B cell (primary cell): ENCODE measurements at regions not wholly inside any gene's neighbourhood (a gene's known extent, or its start where the extent isn't known, plus 50 kb on each side); places are given as distances from the start of the nearest gene placed in this dataset.

Experiments
- ATAC-seq: fragments of 200-7000 bp; cut with Tn5 transposase; one replicate; pipeline ENCODE4 v1.10.0; 2021; ENCODE audit warnings: low read depth, mild to moderate bottlenecking, moderate number of reproducible peaks, moderate library complexity
- CTCF ChIA-PET: fragments of 350-600 bp; sonication (Branson Sonifier 250); formaldehyde crosslinking; loops from one replicate; lab custom pipeline; 2021; ENCODE audit warnings: antibody characterized with exemption, inconsistent platforms; lab: Charles Lee
- POLR2A ChIA-PET: fragments of 350-600 bp; sonication (Branson Sonifier 250); formaldehyde crosslinking; loops from one replicate; lab custom pipeline; 2021; ENCODE audit warnings: antibody characterized with exemption; lab: Charles Lee
- DNase-seq: peaks from one replicate; pipeline ENCODE4 v3.0.0; 2013
- H2AFZ ChIP-seq: 2 replicates; pipeline ENCODE4 v1.6.1; 2012; ENCODE audit warnings: mild to moderate bottlenecking, low read depth, low read length; ENCODE audit not compliant: insufficient read depth, poor library complexity, severe bottlenecking
- H3K27ac ChIP-seq, 2 donors: 1 replicate in 1 of 2; 2 replicates in 1 of 2; pipeline ENCODE4 v1.5.1; 2012 to 2013; ENCODE audit warnings: low read length in 2 of 2, mild to moderate bottlenecking in 2 of 2, moderate library complexity in 1 of 2
- H3K27me3 ChIP-seq, 4 experiments: fragments of 200-600 bp in 1 of 4; sonication (generic) in 1 of 4; replicated peaks in 1 of 4; 1 replicate in 2 of 4; 2 replicates in 2 of 4; pipeline versions ENCODE4 v1.6.1 to v1.7.0; 2013 to 2016; ENCODE audit warnings: low read length in 3 of 4, mild to moderate bottlenecking in 2 of 4, mixed read lengths in 1 of 4, moderate library complexity in 1 of 4; ENCODE audit not compliant: insufficient read depth in 4 of 4, control insufficient read depth in 3 of 4; ENCODE audit errors: control extremely low read depth in 1 of 4
- H3K36me3 ChIP-seq, 2 experiments: replicated peaks in 1 of 2; 1 replicate in 1 of 2; 2 replicates in 1 of 2; pipeline versions ENCODE4 v1.6.1 to v1.7.1; 2013; ENCODE audit warnings: low read length in 1 of 2; ENCODE audit not compliant: insufficient read depth in 2 of 2, control insufficient read depth in 1 of 2; ENCODE audit errors: control extremely low read depth in 1 of 2, extremely low read depth in 1 of 2
- H3K4me1 ChIP-seq, 2 donors: fragments of 200-600 bp in 1 of 2; sonication (generic) in 1 of 2; 1 replicate in 1 of 2; 2 replicates in 1 of 2; pipeline versions ENCODE4 v1.5.1 to v1.6.1; 2013 to 2017; ENCODE audit warnings: low read length in 2 of 2; ENCODE audit not compliant: control insufficient read depth in 2 of 2, insufficient read depth in 2 of 2
- H3K4me2 ChIP-seq: replicated peaks from 2 replicates; pipeline ENCODE3; 2012; ENCODE audit warnings: mild to moderate bottlenecking, low read depth, low read length; ENCODE audit not compliant: poor library complexity, severe bottlenecking
- H3K4me3 ChIP-seq, 5 experiments: fragments of 200-600 bp in 1 of 5; sonication (generic) in 1 of 5; 1 replicate in 3 of 5; 2 replicates in 2 of 5; pipeline versions ENCODE4 v1.5.1 to v1.7.0; 2011 to 2016; ENCODE audit warnings: low read length in 4 of 5, mild to moderate bottlenecking in 4 of 5, low read depth in 2 of 5, control low read depth in 1 of 5, moderate library complexity in 1 of 5; ENCODE audit not compliant: insufficient read depth in 1 of 5; ENCODE audit errors: control extremely low read depth in 1 of 5, extremely low read depth in 1 of 5
- H3K79me2 ChIP-seq: fragments of 200-600 bp; sonication (generic); one replicate; pipeline ENCODE4 v1.6.0; 2016; ENCODE audit warnings: low read length; ENCODE audit not compliant: control insufficient read depth, insufficient read depth
- H3K9ac ChIP-seq: fragments of 200-600 bp; sonication (generic); 2 replicates; pipeline ENCODE4 v1.6.1; 2017; ENCODE audit warnings: mild to moderate bottlenecking, low read length, moderate library complexity
- H3K9me3 ChIP-seq, 3 donors: one replicate each; pipeline versions ENCODE4 v1.6.1 to v1.7.1; 2013; ENCODE audit warnings: low read length in 2 of 3; ENCODE audit not compliant: control insufficient read depth in 2 of 3, insufficient read depth in 1 of 3; ENCODE audit errors: control extremely low read depth in 1 of 3
- H4K20me1 ChIP-seq: 2 replicates; pipeline ENCODE4 v1.6.0; 2012; ENCODE audit warnings: mild to moderate bottlenecking, low read length; ENCODE audit not compliant: insufficient read depth, control insufficient read depth, poor library complexity, severe bottlenecking
- H3K27ac Mint-ChIP-seq: one replicate; pipeline ENCODE4 v1.8.0; 2021; ENCODE audit warnings: mixed read lengths
- H3K27me3 Mint-ChIP-seq: one replicate; pipeline ENCODE4 v1.8.0; 2021; ENCODE audit warnings: mixed read lengths
- H3K4me1 Mint-ChIP-seq: one replicate; pipeline ENCODE4 v1.8.0; 2021; ENCODE audit warnings: mixed read lengths
- H3K4me3 Mint-ChIP-seq: one replicate; pipeline ENCODE4 v1.8.0; 2021; ENCODE audit warnings: mixed read lengths
- H3K9me3 Mint-ChIP-seq: one replicate; pipeline ENCODE4 v1.8.0; 2022; ENCODE audit warnings: mixed read lengths; ENCODE audit not compliant: insufficient read depth
- EZH2 ChIP-seq: IDR thresholded peaks from 2 replicates; pipeline ENCODE4 v1.6.1; 2012; ENCODE audit warnings: borderline replicate concordance, low read depth, mild to moderate bottlenecking, moderate library complexity, low read length; ENCODE audit not compliant: insufficient read depth, poor library complexity, severe bottlenecking
- WGBS: methylation state at CpG from one replicate; pipeline ENCODE4 v1.1.5; 2013; ENCODE audit warnings: missing lambda C conversion rate; ENCODE audit not compliant: insufficient coverage; 5-methylcytosine and 5-hydroxymethylcytosine counted together
- intact Hi-C: fragments of 100-400 bp; cut with micrococcal nuclease; formaldehyde crosslinking; loops from one replicate; pipeline ENCODE4 v1.10.0; 2022
- TF ChIP-seq, protein P1 (sequence below): fragments of 200-600 bp; IDR thresholded peaks from one replicate; pipeline ENCODE4 v1.8.0; 2022; ENCODE audit warnings: antibody characterized with exemption, mild to moderate bottlenecking

DNA sequence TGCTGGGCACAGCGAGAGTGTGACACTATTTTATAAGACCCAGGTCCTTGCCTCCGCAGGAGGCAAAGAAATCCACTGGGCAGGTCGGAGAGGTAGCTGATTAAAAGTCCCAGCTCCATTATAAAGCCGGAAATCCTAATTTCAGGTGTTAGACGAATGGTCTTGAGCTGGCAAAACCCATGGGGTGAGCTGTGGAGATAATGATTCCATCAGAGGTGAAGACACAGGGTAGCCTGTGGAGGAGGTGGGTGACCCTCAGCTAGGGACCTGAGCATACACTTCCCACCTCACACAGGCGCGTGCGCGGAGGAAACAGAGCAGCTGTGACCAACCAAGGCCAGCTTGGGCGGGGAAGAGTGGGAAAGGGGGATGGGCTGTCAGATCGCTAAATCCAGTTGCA is 201.7 kb upstream of the CXCR4 start:
- no peak overlapping the region for H3K4me3 ChIP-seq
- no peaks in the 10 kb centered on the region for H3K27me3 Mint-ChIP-seq
- H3K36me3 ChIP-seq, result no peaks in the 10 kb centered on the region
- intact Hi-C loops, result no loop called here
- no peaks in the 10 kb centered on the region for H3K79me2 ChIP-seq
- ATAC-seq (no peak), DNase-seq (no peak)
- POLR2A ChIA-PET, result interaction anchor here (0.7 kb wide), 2 partner anchors 73 to 262 kb away, joined by 3 read pairs; no protein-coding TSS in a partner anchor
- 99% methylated on average over 6 of the region's 11 CpGs for WGBS
- H3K27ac ChIP-seq, result no peak overlapping the region
- H4K20me1 ChIP-seq, result no peaks in the 10 kb centered on the region
- H2AFZ ChIP-seq, result no peak overlapping the region
- no peaks in the 10 kb centered on the region for H3K27me3 ChIP-seq
- H3K4me1 Mint-ChIP-seq, result peaks cover 28% of the 10 kb centered on the region
- no peak overlapping the region for H3K4me2 ChIP-seq
- peak overlapping the region; percentile 16 for H3K27ac Mint-ChIP-seq
- H3K4me1 ChIP-seq, result peaks cover 10 to 21% of the 10 kb centered on the region in 2 donors
- TF ChIP-seq, protein P1, sequence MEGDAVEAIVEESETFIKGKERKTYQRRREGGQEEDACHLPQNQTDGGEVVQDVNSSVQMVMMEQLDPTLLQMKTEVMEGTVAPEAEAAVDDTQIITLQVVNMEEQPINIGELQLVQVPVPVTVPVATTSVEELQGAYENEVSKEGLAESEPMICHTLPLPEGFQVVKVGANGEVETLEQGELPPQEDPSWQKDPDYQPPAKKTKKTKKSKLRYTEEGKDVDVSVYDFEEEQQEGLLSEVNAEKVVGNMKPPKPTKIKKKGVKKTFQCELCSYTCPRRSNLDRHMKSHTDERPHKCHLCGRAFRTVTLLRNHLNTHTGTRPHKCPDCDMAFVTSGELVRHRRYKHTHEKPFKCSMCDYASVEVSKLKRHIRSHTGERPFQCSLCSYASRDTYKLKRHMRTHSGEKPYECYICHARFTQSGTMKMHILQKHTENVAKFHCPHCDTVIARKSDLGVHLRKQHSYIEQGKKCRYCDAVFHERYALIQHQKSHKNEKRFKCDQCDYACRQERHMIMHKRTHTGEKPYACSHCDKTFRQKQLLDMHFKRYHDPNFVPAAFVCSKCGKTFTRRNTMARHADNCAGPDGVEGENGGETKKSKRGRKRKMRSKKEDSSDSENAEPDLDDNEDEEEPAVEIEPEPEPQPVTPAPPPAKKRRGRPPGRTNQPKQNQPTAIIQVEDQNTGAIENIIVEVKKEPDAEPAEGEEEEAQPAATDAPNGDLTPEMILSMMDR, result no peak
- TF ChIP-seq EZH2, result no peak
- no peaks in the 10 kb centered on the region for H3K9me3 Mint-ChIP-seq
- no peak overlapping the region for H3K9ac ChIP-seq
- no peaks in the 10 kb centered on the region for H3K9me3 ChIP-seq
- no peak overlapping the region for H3K4me3 Mint-ChIP-seq
- CTCF ChIA-PET, result no interaction called here

DNA sequence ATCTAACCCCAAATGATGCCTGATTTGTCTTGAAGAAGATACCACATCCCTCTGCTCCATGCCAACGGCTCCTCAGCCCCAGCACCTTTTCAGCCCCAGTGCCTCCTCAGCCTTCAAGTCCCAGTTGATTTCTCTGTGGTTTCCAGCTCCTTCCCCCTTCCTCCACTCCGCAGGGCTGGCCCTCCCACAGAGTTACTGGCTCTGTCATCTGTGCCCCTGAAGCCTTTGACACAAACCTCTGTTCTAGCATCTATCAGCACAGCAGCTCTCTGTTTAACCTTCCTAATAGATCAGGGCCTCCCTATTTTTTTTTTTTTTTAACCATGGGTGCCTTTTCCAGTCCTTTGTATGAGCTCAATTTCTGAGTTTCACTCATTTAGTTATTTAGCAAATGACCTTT is 201.3 kb upstream of the CXCR4 start:
- TF ChIP-seq EZH2, result no peak
- TF ChIP-seq, protein P1, result no peak
- Mint-ChIP-seq H3K27ac (peak overlapping the region; percentile 28), H3K4me3 (no peak overlapping the region), H3K9me3 (no peaks in the 10 kb centered on the region), H3K27me3 (no peaks in the 10 kb centered on the region), H3K4me1 (peaks cover 24% of the 10 kb centered on the region)
- no peaks in the 10 kb centered on the region for H3K9me3 ChIP-seq
- no peak overlapping the region for H3K27ac ChIP-seq
- no peaks in the 10 kb centered on the region for H4K20me1 ChIP-seq
- POLR2A ChIA-PET, result interaction anchor here (0.7 kb wide), 3 partner anchors 12 to 261 kb away, joined by 3 to 4 read pairs (median 3); no protein-coding TSS in a partner anchor
- H3K4me1 ChIP-seq, result peaks cover 6 to 17% of the 10 kb centered on the region in 2 donors
- peak overlapping the region; percentile 14 for H2AFZ ChIP-seq
- CTCF ChIA-PET, result interaction anchor here (0.7 kb wide), 1 partner anchor 186 kb away, joined by 3 read pairs; no protein-coding TSS in a partner anchor
- H3K79me2 ChIP-seq, result no peaks in the 10 kb centered on the region
- DNase-seq, result no peak
- H3K4me2 ChIP-seq, result no peak overlapping the region
- no peaks in the 10 kb centered on the region for H3K27me3 ChIP-seq
- WGBS, result 8% methylated on average over 2 of the region's 2 CpGs
- intact Hi-C loops, result no loop called here
- no peak overlapping the region for H3K4me3 ChIP-seq
- no peaks in the 10 kb centered on the region for H3K36me3 ChIP-seq
- no peak overlapping the region for H3K9ac ChIP-seq
- peak; percentile 31 for ATAC-seq
